ENCODE measurements at regions not wholly inside any gene's neighbourhood (a gene's known extent, or its start where the extent isn't known, plus 50 kb on each side); places are given as distances from the start of the nearest gene placed in this dataset.
"Not testable (repeated sequence)": the region's sequence is repeated elsewhere in the genome, so short reads cannot be mapped to it uniquely, and the experiment has no call there.

- DNase-seq = no peak
Observed at GRCh38 chr5:124614836-124615385, 131.5 kb downstream of the ZNF608 start.

- no peak for DNase-seq
Observed at GRCh38 chr5:124614105-124614504, 132.3 kb downstream of the ZNF608 start.

- no peak for DNase-seq
Observed at GRCh38 chr5:124613273-124613953, 133.0 kb downstream of the ZNF608 start.

- DNase-seq = no peak
Observed at GRCh38 chr5:124612023-124612422, 134.4 kb downstream of the ZNF608 start.

GRCh38 chr5:124611262-124611661 lies 135.2 kb downstream of the ZNF608 start:
- not testable (repeated sequence) for DNase-seq

GRCh38 chr5:124609685-124610084 lies 136.8 kb downstream of the ZNF608 start:
- not testable (repeated sequence) for DNase-seq

- DNase-seq = no peak
Observed at GRCh38 chr5:124606543-124606942, 139.9 kb downstream of the ZNF608 start.

- DNase-seq = no peak
Observed at GRCh38 chr5:124606093-124606492, 140.3 kb downstream of the ZNF608 start.

- no peak for DNase-seq
Observed at GRCh38 chr5:124605541-124605940, 140.9 kb downstream of the ZNF608 start.

GRCh38 chr5:124604419-124604818 lies 142.0 kb downstream of the ZNF608 start:
- no peak for DNase-seq

- DNase-seq = no peak
Observed at GRCh38 chr5:124602925-124603650, 143.4 kb downstream of the ZNF608 start.

- peak in 2 of 3 experiments; percentile 2 to 46 for DNase-seq
Observed at GRCh38 chr5:124599028-124599973, 147.1 kb downstream of the ZNF608 start.

- no peak for DNase-seq
Observed at GRCh38 chr5:124596595-124597421, 149.6 kb downstream of the ZNF608 start.

GRCh38 chr5:124593952-124594351 lies 152.5 kb downstream of the ZNF608 start:
- DNase-seq = no peak

GRCh38 chr5:124592891-124593290 lies 153.5 kb downstream of the ZNF608 start:
- no peak for DNase-seq

- DNase-seq = no peak
Observed at GRCh38 chr5:124591583-124591982, 154.9 kb downstream of the ZNF608 start.

GRCh38 chr5:124590686-124591085 lies 155.8 kb downstream of the ZNF608 start:
- no peak for DNase-seq

GRCh38 chr5:124587280-124587679 lies 159.2 kb downstream of the ZNF608 start:
- peak in 1 of 3 experiments; percentile 25 for DNase-seq

- DNase-seq = no peak
Observed at GRCh38 chr5:124584991-124585715, 161.3 kb downstream of the ZNF608 start.

GRCh38 chr5:124583469-124584350 lies 162.7 kb downstream of the ZNF608 start:
- DNase-seq = peak in 1 of 3 experiments; percentile 68

- DNase-seq = no peak
Observed at GRCh38 chr5:124582561-124582840, 163.9 kb downstream of the ZNF608 start.
